ENCODE measurements at regions not wholly inside any gene's neighbourhood (a gene's known extent, or its start where the extent isn't known, plus 50 kb on each side); places are given as distances from the start of the nearest gene placed in this dataset.

DNA sequence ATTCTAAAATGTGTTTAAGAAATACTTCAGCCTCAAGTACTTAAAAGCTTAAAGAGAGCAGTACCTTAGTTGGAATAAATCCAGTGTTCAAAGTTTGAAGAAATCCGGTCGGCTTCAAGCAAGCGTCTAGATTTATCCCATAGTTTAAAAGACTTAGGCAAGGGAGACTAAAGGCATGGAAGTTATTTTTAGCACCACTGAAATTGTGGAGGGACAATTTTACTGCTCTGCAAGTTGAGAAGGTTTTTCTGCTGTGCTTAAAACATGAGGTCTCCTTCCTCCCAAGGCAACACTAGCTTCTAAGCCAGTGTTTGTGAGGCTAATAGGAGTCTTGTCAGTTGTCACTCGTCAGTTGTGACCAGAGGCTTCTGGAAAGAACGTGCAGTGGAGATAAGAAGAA lies 183.5 kb downstream of the MSL3 start:
- no peak overlapping the region for H3K27ac ChIP-seq
- 35 to 36% methylated on average over 5 of the region's 5 CpGs for WGBS, 2 experiments (ENCODE audit: low coverage in 1 of 2, low lambda C conversion rate in 2 of 2, missing lambda C conversion rate in 2 of 2)
- DNase-seq: no peak
- in situ Hi-C loops (cut with MboI): no loop called here
- no peaks in the 10 kb centered on the region for H3K36me3 ChIP-seq (ENCODE audit: low read depth)
- no peak overlapping the region for H3K4me3 ChIP-seq
- H3K9ac ChIP-seq: no peak overlapping the region
- no peak overlapping the region for H3K4me2 ChIP-seq (ENCODE audit: unreplicated experiment)
- no peaks in the 10 kb centered on the region for H3K9me2 ChIP-seq (ENCODE audit: insufficient read depth)
- no peak overlapping the region for H2AFZ ChIP-seq
- H3K79me2 ChIP-seq (ENCODE audit: insufficient read depth): no peaks in the 10 kb centered on the region
- H3F3A ChIP-seq (ENCODE audit: insufficient read depth): no peaks in the 10 kb centered on the region
- no peaks in the 10 kb centered on the region for H3K27me3 ChIP-seq (replicated peaks; ENCODE audit: insufficient read depth)
- H4K20me1 ChIP-seq (ENCODE audit: insufficient read depth): no peaks in the 10 kb centered on the region
- TF ChIP-seq EZH2phosphoT487 (IDR thresholded peaks at IDR 0.05; ENCODE audit: insufficient read depth, low read depth) (no peak), EZH2 (IDR thresholded peaks at IDR 0.05; ENCODE audit: insufficient read depth, poor library complexity, severe bottlenecking) (no peak)
- H3K4me1 ChIP-seq (ENCODE audit: insufficient read depth): no peaks in the 10 kb centered on the region
- H3K9me3 ChIP-seq (ENCODE audit: low read depth): no peaks in the 10 kb centered on the region

DNA sequence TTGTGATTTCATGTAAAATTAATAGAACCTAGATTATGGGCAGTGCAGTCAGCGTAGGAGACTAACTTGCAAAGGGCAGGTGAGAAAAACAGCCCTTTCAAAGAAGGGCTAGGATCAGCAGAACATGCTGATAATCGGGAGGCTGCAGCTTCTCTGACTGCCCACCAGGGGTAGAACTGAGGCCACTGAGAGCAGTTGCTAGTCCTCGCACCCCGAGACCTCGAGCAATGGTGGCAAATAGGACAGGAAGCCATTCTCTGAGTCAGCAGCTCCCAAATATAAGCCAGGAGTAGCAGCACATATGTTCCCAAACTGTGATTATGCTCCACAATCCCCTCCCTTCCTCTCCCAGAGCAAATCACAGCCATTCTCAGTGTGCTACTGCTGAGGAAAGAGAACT lies 186.5 kb downstream of the MSL3 start:
- H3K79me2 ChIP-seq (ENCODE audit: insufficient read depth): no peaks in the 10 kb centered on the region
- H3F3A ChIP-seq (ENCODE audit: insufficient read depth): no peaks in the 10 kb centered on the region
- no peak overlapping the region for H3K4me3 ChIP-seq
- H3K36me3 ChIP-seq (ENCODE audit: low read depth): no peaks in the 10 kb centered on the region
- H4K20me1 ChIP-seq (ENCODE audit: insufficient read depth): no peaks in the 10 kb centered on the region
- H3K27me3 ChIP-seq (replicated peaks; ENCODE audit: insufficient read depth): no peaks in the 10 kb centered on the region
- no peak overlapping the region for H3K9ac ChIP-seq
- WGBS, 2 experiments (ENCODE audit: low coverage in 1 of 2, low lambda C conversion rate in 2 of 2, missing lambda C conversion rate in 2 of 2): 10 to 20% methylated on average over 5 of the region's 5 CpGs
- TF ChIP-seq EZH2 (IDR thresholded peaks at IDR 0.05; ENCODE audit: insufficient read depth, poor library complexity, severe bottlenecking): no peak
- TF ChIP-seq EZH2phosphoT487 (IDR thresholded peaks at IDR 0.05; ENCODE audit: insufficient read depth, low read depth): no peak
- no peak overlapping the region for H2AFZ ChIP-seq
- H3K9me2 ChIP-seq (ENCODE audit: insufficient read depth): no peaks in the 10 kb centered on the region
- no peaks in the 10 kb centered on the region for H3K4me1 ChIP-seq (ENCODE audit: insufficient read depth)
- no peak overlapping the region for H3K4me2 ChIP-seq (ENCODE audit: unreplicated experiment)
- in situ Hi-C loops (cut with MboI): no loop called here
- H3K27ac ChIP-seq: no peak overlapping the region
- no peaks in the 10 kb centered on the region for H3K9me3 ChIP-seq (ENCODE audit: low read depth)
- peak; percentile 27 for DNase-seq

DNA sequence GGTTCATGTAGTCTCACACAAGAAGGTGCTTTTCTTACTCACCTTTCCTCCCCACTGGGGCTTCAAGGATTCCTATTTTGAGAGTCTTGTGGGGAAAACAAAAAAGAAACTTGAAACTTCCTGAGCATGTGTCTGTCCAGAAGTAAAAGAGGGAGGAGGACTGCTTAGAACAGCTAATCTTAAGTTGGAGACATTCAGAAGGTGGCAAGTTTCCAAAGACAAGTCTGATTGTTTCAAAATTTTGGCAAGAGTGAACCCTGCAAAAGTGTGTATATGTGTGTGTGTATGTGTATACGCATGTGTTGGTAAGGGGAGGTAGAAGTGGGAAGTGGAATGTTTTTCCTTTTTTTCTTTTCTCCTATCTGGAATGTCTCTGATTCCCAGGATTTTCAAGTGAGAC lies 189.0 kb upstream of the FRMPD4 start:
- no peak overlapping the region for H3K9ac ChIP-seq
- in situ Hi-C loops (cut with MboI): no loop called here
- no peak for TF ChIP-seq EZH2phosphoT487 (IDR thresholded peaks at IDR 0.05; ENCODE audit: insufficient read depth, low read depth)
- no peak for TF ChIP-seq EZH2 (IDR thresholded peaks at IDR 0.05; ENCODE audit: insufficient read depth, poor library complexity, severe bottlenecking)
- H3K27ac ChIP-seq: no peak overlapping the region
- no peaks in the 10 kb centered on the region for H3K9me2 ChIP-seq (ENCODE audit: insufficient read depth)
- H3K27me3 ChIP-seq (replicated peaks; ENCODE audit: insufficient read depth): no peaks in the 10 kb centered on the region
- H3K4me2 ChIP-seq (ENCODE audit: unreplicated experiment): no peak overlapping the region
- H4K20me1 ChIP-seq (ENCODE audit: insufficient read depth): no peaks in the 10 kb centered on the region
- H2AFZ ChIP-seq: no peak overlapping the region
- no peaks in the 10 kb centered on the region for H3K79me2 ChIP-seq (ENCODE audit: insufficient read depth)
- no peak overlapping the region for H3K4me3 ChIP-seq
- H3K9me3 ChIP-seq (ENCODE audit: low read depth): no peaks in the 10 kb centered on the region
- 63 to 75% methylated on average over 1 of the region's 1 CpG for WGBS, 2 experiments (ENCODE audit: low coverage in 1 of 2, low lambda C conversion rate in 2 of 2, missing lambda C conversion rate in 2 of 2)
- no peaks in the 10 kb centered on the region for H3K36me3 ChIP-seq (ENCODE audit: low read depth)
- H3F3A ChIP-seq (ENCODE audit: insufficient read depth): no peaks in the 10 kb centered on the region
- H3K4me1 ChIP-seq (ENCODE audit: insufficient read depth): peaks cover 5% of the 10 kb centered on the region; the same call in 1 of the 2 replicates
- no peak for DNase-seq

DNA sequence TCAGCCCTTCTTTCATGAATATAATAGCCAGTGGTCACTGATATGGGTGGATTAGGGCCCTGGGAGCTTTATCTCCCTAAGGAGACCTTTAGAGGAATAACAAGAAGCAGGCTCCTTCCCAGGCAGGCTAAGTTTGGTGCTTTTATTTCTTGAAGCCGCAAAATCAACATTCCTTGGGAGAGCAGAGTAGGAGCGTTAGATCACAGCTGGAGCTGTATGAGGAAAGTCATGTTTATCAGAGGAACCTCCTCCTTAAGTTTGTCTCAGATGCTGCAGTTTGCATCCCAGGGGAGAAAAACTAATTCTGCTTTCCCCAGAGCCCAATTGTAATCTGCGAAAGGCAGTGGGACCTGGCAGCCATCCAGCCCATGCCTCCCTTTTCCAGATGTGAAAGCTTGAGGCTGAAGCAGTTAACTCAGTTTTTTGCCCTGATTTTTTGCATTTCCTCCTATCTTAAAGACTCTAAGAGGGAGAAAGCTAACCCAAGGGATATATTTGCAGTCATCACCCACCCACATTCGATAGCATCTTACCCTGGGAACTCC lies 186.0 kb upstream of the FRMPD4 start:
- 61 to 63% methylated on average over 4 of the region's 4 CpGs for WGBS, 2 experiments (ENCODE audit: low coverage in 1 of 2, low lambda C conversion rate in 2 of 2, missing lambda C conversion rate in 2 of 2)
- H4K20me1 ChIP-seq (ENCODE audit: insufficient read depth): no peaks in the 10 kb centered on the region
- H3K9me3 ChIP-seq (ENCODE audit: low read depth): no peaks in the 10 kb centered on the region
- no peaks in the 10 kb centered on the region for H3K79me2 ChIP-seq (ENCODE audit: insufficient read depth)
- in situ Hi-C loops (cut with MboI): no loop called here
- H3K4me3 ChIP-seq: no peak overlapping the region
- no peak overlapping the region for H3K27ac ChIP-seq
- H3K9me2 ChIP-seq (ENCODE audit: insufficient read depth): no peaks in the 10 kb centered on the region
- peaks cover 5% of the 10 kb centered on the region; the same call in 1 of the 2 replicates for H3K4me1 ChIP-seq (ENCODE audit: insufficient read depth)
- no peaks in the 10 kb centered on the region for H3K27me3 ChIP-seq (replicated peaks; ENCODE audit: insufficient read depth)
- H3K9ac ChIP-seq: no peak overlapping the region
- no peaks in the 10 kb centered on the region for H3F3A ChIP-seq (ENCODE audit: insufficient read depth)
- DNase-seq: no peak
- H2AFZ ChIP-seq: no peak overlapping the region
- H3K36me3 ChIP-seq (ENCODE audit: low read depth): no peaks in the 10 kb centered on the region
- H3K4me2 ChIP-seq (ENCODE audit: unreplicated experiment): no peak overlapping the region
- TF ChIP-seq EZH2phosphoT487 (IDR thresholded peaks at IDR 0.05; ENCODE audit: insufficient read depth, low read depth) (no peak), EZH2 (IDR thresholded peaks at IDR 0.05; ENCODE audit: insufficient read depth, poor library complexity, severe bottlenecking) (no peak)

DNA sequence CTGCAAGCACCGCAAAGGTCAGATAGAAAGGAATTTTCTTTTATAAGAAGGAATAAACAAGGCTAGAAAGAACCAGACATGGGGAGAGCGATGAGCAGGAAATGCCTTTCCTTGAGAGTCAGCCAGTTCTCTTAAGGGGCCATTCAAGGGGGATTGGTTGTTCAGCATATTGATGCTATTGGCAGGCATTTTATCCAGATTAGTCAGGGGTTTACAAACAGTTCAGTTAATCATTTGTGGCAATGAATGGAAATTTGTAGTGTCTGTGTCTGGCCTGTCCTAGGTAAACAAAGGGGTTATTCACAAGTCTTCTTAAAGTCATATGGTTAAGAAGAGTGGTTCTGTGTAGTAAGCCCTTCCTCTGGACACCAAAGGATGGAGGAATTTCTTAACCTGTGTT lies 184.7 kb upstream of the FRMPD4 start:
- peak; percentile 41 for DNase-seq
- TF ChIP-seq EZH2phosphoT487 (IDR thresholded peaks at IDR 0.05; ENCODE audit: insufficient read depth, low read depth): no peak
- no peak for TF ChIP-seq EZH2 (IDR thresholded peaks at IDR 0.05; ENCODE audit: insufficient read depth, poor library complexity, severe bottlenecking)
- H3K36me3 ChIP-seq (ENCODE audit: low read depth): no peaks in the 10 kb centered on the region
- H3K9me2 ChIP-seq (ENCODE audit: insufficient read depth): no peaks in the 10 kb centered on the region
- in situ Hi-C loops (cut with MboI): no loop called here
- H3K4me3 ChIP-seq: no peak overlapping the region
- H3K4me2 ChIP-seq (ENCODE audit: unreplicated experiment): no peak overlapping the region
- H3K79me2 ChIP-seq (ENCODE audit: insufficient read depth): no peaks in the 10 kb centered on the region
- WGBS, 2 experiments (ENCODE audit: low coverage in 1 of 2, low lambda C conversion rate in 2 of 2, missing lambda C conversion rate in 2 of 2): 10% methylated on average over 2 of the region's 2 CpGs; no CpG with 5 or more reads in 1 of the 2 experiments
- no peak overlapping the region for H3K9ac ChIP-seq
- H3K9me3 ChIP-seq (ENCODE audit: low read depth): no peaks in the 10 kb centered on the region
- H3F3A ChIP-seq (ENCODE audit: insufficient read depth): no peaks in the 10 kb centered on the region
- H4K20me1 ChIP-seq (ENCODE audit: insufficient read depth): no peaks in the 10 kb centered on the region
- no peak overlapping the region for H2AFZ ChIP-seq
- H3K4me1 ChIP-seq (ENCODE audit: insufficient read depth): peaks cover 5% of the 10 kb centered on the region; the same call in 1 of the 2 replicates
- no peaks in the 10 kb centered on the region for H3K27me3 ChIP-seq (replicated peaks; ENCODE audit: insufficient read depth)
- no peak overlapping the region for H3K27ac ChIP-seq

All from GM23248 (cell line).